ENCODE measurements at regions not wholly inside any gene's neighbourhood (a gene's known extent, or its start where the extent isn't known, plus 50 kb on each side); places are given as distances from the start of the nearest gene placed in this dataset.

- no peak for TF ChIP-seq CTCF (IDR thresholded peaks at IDR 0.05; ENCODE audit: insufficient read depth, low read depth, low read length)
- no peak for TF ChIP-seq EZH2 (IDR thresholded peaks at IDR 0.05; ENCODE audit: insufficient read depth, low read length)
These were observed 220.5 kb upstream of the PRICKLE1 start for GRCh38 chr12:42810006-42810405.
